CD4-positive, alpha-beta T cell treated with Interferon alpha-2 for 1 hour (primary cell): ENCODE measurements at regions not wholly inside any gene's neighbourhood (a gene's known extent, or its start where the extent isn't known, plus 50 kb on each side); places are given as distances from the start of the nearest gene placed in this dataset.

Source experiments
- DNase-seq, 2 donors: peaks; one replicate each; pipeline ENCODE4 v3.0.0-alpha.2; 2020 to 2022

GRCh38 chr1:225707824-225708223, 54.9 kb upstream of the ENAH start:
- DNase-seq = no peak

DNA sequence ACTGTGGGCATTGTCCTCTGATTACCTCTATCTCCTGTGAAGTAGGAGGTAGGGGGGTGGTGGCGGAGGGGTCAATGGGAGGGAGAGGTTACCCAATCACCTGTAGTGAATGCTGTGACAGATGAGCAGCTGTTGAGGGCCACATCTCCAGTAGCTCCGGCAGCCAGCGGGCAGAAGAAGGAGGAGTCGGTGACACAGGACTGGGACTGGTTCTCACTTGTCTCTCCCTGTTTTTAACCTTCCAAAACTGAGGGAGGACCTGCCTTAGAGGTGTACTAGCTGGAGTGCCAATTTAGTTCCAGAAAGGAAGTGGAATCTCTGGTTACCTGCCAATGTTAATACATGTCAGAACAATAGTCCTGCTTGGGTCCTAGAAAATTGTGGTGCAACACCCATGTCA, 56.2 kb upstream of the ENAH start:
- DNase-seq = no peak

DNA sequence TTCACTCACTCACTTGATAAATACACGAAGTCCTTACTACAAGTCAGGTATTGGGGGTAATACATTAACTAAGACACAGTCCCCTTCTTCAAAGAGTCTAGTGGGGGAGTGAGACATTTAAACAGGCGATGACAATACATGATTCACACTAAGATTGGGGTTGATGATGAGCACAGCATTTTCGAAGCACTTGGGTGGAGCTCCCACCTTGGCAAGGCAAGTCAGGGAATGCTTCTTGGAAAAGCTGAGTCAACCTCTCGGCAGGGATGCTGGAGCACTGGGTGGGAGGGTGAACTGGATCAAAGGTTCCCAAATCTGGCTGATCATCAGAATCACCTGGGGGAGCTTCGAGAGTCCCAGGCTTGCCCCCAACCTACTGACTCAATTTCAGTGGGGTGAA, 57.9 kb upstream of the ENAH start:
- DNase-seq = no peak

DNA sequence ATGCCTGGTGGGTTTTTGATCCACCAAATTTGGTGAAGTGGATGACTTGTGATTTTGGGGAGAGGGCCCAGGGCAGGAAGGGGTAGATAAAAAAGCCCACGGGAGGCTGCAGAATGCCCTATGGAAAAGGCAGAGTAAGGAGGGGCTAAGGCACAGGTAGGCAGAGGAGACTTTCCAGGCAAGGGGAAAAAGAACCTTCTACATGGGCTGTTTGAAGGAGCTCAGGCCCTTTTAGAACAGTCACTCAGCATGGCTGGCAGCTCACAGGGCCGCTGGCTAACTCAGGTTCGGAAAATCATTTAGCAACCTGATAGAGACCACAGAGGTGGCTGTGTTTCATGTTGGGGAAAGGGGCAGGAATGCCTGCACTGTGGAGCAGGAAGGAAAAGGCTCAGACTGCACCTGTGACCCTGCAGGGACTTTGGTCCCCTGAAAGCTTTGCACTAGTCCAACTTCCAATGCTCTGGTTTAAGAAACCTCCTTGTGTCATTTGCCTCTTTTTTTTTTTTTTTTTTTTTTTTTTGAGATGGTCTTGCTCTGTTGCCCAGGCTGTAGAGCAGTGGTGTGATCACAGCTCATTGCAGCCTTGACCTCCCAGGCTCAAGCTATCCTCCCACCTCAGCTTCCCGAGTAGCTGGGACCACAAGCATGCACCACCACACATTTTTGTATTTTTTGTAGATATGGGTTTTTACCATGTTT, 58.5 kb upstream of the ENAH start:
- no peak for DNase-seq

DNA sequence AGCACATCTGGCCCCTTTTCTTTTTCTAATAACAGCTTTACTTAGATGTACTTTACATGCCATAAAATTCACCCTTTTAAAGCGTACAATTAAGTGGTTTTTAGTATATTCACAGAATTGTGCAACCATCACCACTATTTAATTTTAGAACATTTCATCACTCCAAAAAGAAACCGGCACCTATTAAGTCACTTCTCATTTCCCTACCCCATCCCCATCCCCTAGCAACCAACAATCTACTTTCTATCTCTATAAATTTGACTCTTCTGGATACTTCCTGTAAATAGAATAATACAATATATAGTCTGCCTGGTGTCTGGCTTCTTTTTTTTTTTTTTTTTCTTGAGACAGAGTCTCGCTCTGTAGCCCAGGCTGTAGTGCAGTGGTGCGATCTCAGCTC, 59.5 kb upstream of the ENAH start:
- peak; percentile 7 to 8 for DNase-seq

- no peak for DNase-seq
Measured at GRCh38 chr1:225713281-225713680, 60.4 kb upstream of the ENAH start.

DNA sequence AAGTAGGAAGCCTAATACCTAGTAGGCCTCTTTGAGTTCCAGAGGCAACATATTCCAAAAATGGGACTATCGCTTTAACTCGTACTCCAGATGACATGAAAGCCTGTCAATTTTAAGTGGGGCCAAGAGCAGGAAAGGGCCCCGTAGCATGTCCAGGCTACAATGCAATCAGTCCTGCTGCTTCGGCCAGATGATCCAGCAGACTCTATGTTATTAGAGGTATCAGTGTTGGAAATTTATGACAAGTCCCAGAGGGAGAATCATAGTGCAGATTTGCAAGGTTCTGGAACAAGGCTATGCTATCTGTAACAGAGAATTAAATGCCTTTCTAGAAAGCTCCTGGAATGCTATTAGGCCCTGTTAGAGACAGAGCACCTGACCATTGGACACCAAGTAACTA, 56.7 kb upstream of the SRP9 start:
- DNase-seq = no peak

DNA sequence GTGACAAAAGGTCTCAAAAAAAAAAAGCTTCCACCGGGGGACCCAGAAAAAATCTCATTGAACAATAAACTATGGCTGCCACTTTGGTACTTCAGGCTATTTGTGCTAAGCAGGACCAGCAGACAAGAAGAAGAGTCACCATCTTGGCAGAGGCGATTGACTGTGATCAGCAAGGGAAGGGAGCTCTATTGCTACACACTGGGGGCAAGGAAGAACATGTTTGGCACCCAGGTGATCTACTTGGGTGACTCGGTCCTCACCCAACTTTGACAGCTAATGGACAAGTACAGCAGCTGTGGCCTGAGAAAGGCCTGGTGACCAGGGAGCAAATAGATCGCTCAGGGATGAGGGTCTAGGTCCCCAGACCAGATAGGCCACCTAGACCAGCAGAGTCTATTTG, 53.4 kb upstream of the SRP9 start:
- no peak for DNase-seq
